AG09319 (cell line): ENCODE measurements at regions not wholly inside any gene's neighbourhood (a gene's known extent, or its start where the extent isn't known, plus 50 kb on each side); places are given as distances from the start of the nearest gene placed in this dataset.

Experiments used
- DNase-seq: peaks from one replicate; pipeline ENCODE4 v3.0.0-alpha.2; 2010; ENCODE audit warnings: low read depth; ENCODE audit errors: extremely low read depth
- TF ChIP-seq, protein P1 (sequence below): IDR thresholded peaks from 2 replicates; pipeline ENCODE4 v1.5.1; 2011; ENCODE audit warnings: low read depth, mild to moderate bottlenecking, inconsistent platforms, low read length, moderate library complexity

DNA sequence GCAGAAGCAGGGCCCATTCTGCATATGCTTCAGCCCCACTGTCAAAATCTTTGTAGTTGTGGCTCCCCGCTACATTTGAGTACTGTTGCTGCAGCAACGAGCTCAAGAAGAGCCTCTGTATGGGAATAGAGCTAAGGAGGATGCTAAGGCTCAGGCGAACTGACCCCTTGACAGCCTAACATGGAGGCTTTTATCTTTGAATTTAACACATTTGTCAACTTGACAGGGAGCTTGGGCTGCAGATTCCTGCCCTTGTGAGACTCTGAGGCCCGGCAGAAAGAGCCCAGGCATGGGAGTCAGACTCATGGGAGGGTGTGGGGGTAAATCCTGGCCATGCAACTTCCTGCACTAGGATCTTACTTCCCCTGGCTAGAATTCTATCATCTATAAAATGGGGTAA lies 278.7 kb upstream of the CITED2 start:
- TF ChIP-seq, protein P1, sequence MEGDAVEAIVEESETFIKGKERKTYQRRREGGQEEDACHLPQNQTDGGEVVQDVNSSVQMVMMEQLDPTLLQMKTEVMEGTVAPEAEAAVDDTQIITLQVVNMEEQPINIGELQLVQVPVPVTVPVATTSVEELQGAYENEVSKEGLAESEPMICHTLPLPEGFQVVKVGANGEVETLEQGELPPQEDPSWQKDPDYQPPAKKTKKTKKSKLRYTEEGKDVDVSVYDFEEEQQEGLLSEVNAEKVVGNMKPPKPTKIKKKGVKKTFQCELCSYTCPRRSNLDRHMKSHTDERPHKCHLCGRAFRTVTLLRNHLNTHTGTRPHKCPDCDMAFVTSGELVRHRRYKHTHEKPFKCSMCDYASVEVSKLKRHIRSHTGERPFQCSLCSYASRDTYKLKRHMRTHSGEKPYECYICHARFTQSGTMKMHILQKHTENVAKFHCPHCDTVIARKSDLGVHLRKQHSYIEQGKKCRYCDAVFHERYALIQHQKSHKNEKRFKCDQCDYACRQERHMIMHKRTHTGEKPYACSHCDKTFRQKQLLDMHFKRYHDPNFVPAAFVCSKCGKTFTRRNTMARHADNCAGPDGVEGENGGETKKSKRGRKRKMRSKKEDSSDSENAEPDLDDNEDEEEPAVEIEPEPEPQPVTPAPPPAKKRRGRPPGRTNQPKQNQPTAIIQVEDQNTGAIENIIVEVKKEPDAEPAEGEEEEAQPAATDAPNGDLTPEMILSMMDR: no peak
- DNase-seq: no peak

DNA sequence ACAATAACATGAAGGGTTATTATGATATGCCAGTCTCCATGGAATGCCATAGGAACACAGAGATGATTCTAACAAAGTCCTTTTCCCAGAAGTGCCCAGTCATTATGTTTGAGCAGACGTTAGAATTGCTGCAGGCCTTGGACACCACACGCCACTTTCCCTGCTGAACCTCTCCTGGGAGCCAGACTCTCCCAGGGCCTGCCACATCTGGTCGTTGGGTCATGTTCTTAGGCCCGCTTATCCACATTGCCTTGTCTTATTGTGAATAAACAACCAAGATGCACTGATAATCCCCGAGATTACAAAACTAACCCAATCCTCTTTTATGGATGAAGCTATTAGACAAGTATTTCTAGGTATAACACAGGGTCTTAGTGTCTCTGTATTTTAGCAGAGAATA lies 276.5 kb upstream of the CITED2 start:
- DNase-seq: no peak
- TF ChIP-seq, protein P1: no peak

DNA sequence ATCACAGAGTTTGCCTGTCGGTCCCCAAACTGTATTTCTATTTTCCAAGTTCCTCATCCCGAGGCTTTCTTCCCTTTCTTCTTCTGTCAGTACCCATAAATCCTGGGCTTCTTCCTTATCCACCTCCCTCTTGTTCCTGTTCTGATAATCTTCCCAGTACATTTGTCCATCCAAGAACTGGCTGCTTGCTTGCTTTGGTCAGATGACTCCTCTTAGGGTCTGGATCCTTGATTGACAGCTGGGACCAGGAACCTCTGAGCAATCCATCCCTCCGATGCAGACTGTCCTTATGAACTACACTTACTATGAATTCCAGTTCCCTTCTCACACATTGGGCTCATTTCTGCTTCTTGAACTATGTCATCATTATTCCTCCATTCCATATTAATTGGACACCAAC lies 275.3 kb upstream of the CITED2 start:
- TF ChIP-seq, protein P1: no peak

DNA sequence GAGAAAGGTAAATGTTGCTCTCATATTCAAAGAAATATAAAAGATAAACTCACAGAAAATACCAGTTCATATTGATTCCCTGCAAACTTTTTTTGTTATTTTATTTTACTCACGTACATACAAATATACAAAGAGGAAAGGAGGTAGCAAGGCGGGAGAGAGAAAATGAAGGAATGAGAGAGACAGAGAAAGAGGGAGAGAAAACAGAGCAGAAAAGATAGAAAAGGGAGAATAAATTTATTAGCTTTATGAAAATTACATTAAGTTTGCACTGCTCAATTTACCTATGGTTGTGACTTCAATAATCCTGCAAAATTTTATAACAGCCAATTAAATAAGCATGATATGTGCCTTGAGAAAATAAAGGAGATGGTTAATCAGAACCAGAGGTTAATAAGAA lies 274.7 kb upstream of the CITED2 start:
- TF ChIP-seq, protein P1: no peak
- no peak for DNase-seq

More for the DNA sequence above, 275.3 kb upstream of the CITED2 start:
- no peak for DNase-seq

DNA sequence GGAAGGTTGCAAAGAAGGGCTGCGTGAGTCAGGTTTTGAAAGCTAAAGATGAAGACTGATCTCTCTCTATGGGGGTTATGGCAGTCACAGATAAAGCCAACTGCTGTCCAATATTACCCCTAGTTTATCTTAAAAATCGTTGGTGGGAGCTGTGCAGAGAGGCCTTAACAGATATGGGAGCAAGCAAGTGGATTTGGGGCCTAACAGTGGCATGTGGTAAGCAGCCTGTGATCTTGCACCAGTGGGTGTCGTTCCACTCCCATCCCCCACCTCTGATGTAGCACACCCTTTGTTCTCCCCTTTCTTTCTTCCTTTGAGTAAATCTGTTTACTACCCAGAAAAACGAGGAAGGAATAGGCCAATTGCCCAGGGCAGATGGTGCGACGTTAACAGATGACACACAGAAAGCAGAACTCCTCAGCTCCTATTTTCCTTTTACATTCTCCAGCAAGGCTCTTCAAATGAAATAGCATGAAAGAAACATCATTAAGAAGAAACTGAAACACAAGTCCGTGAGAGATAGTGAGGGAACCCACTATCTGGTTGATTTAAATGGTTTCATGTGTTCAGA lies 274.1 kb upstream of the CITED2 start:
- TF ChIP-seq, protein P1: no peak
- DNase-seq: no peak

DNA sequence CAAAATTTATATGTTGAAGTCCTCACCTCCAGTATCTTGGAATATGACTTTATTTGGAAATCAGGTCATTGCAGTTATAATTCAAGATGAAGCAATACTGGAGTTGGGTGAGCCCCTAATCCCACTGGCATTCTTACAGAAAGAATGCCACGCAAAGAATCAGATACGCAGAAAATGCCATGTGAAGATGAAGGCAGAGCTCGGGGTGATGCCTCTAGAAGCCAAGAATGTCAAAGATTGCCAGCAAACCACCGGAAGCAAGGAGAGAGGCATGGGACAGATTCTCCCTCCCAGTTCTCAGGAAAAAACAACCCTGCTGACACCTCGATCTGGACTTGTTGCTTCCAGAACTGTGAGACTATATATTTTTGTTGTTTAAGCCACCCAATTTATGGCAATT lies 273.4 kb upstream of the CITED2 start:
- TF ChIP-seq, protein P1: no peak
- DNase-seq: no peak

DNA sequence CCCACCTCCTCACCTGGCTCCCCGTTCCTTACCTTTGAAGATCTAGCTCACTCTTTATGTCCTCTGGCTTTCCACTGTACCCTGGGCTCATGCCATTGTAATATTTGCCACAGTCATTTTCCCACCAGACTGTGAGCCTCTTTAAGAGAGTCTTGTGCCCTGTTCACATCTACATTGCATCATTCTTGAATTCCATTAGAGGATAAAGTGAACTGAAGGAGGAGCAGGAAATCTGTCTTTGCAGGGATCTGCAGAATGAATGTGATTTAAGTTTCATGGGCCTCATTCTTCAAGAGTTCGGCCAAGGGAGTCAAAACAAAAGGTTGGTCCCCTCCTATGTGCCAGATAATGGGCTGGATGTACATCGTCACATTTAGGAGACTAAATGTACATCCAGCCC lies 272.6 kb upstream of the CITED2 start:
- TF ChIP-seq, protein P1: no peak
- no peak for DNase-seq
